ENCODE measurements at regions not wholly inside any gene's neighbourhood (a gene's known extent, or its start where the extent isn't known, plus 50 kb on each side); places are given as distances from the start of the nearest gene placed in this dataset.

- Histone ChIP-seq H3K27me3 (no peaks in the 10 kb centered on the region), H3K27ac (no peak overlapping the region), H3K36me3 (no peaks in the 10 kb centered on the region), H3K4me3 (no peak overlapping the region), H3K4me1 (no peaks in the 10 kb centered on the region), H3K9me3 (no peaks in the 10 kb centered on the region)
- no peak for DNase-seq (ENCODE audit: low spot score in 2 of 2)
- TF ChIP-seq POLR2AphosphoS5 (IDR thresholded peaks at IDR 0.05), result no peak
- no peak for TF ChIP-seq POLR2A (IDR thresholded peaks at IDR 0.05)
- TF ChIP-seq CTCF (IDR thresholded peaks at IDR 0.05), result no peak
- intact Hi-C loops (cut with DNase I; ENCODE audit: low total_unique reads), result no loop called here
Measured at GRCh38 chr5:31137676-31138075, 55.8 kb upstream of the CDH6 start.

- intact Hi-C loops (cut with DNase I; ENCODE audit: low total_unique reads), result no loop called here
- no peaks in the 10 kb centered on the region for H3K4me1 ChIP-seq
- no peaks in the 10 kb centered on the region for H3K9me3 ChIP-seq
- no peaks in the 10 kb centered on the region for H3K27me3 ChIP-seq
- no peak for DNase-seq (ENCODE audit: low spot score in 2 of 2)
- H3K27ac ChIP-seq, result no peak overlapping the region
- H3K36me3 ChIP-seq, result no peaks in the 10 kb centered on the region
- TF ChIP-seq POLR2A (IDR thresholded peaks at IDR 0.05) (no peak), CTCF (IDR thresholded peaks at IDR 0.05) (no peak), POLR2AphosphoS5 (IDR thresholded peaks at IDR 0.05) (no peak)
- H3K4me3 ChIP-seq, result no peak overlapping the region
Measured at GRCh38 chr5:31135542-31135941, 57.9 kb upstream of the CDH6 start.

- H3K27ac ChIP-seq, result no peak overlapping the region
- no peak for DNase-seq (ENCODE audit: low spot score in 2 of 2)
- no peaks in the 10 kb centered on the region for H3K9me3 ChIP-seq
- intact Hi-C loops (cut with DNase I; ENCODE audit: low total_unique reads), result no loop called here
- H3K4me3 ChIP-seq, result no peak overlapping the region
- no peaks in the 10 kb centered on the region for H3K4me1 ChIP-seq
- TF ChIP-seq CTCF (IDR thresholded peaks at IDR 0.05), result no peak
- TF ChIP-seq POLR2AphosphoS5 (IDR thresholded peaks at IDR 0.05), result no peak
- no peak for TF ChIP-seq POLR2A (IDR thresholded peaks at IDR 0.05)
- H3K27me3 ChIP-seq, result no peaks in the 10 kb centered on the region
- no peaks in the 10 kb centered on the region for H3K36me3 ChIP-seq
Measured at GRCh38 chr5:31133488-31133887, 60.0 kb upstream of the CDH6 start.

GRCh38 chr5:31131381-31131891 is 62.0 kb upstream of the CDH6 start:
- Histone ChIP-seq H3K27ac (no peak overlapping the region), H3K36me3 (no peaks in the 10 kb centered on the region), H3K4me3 (no peak overlapping the region), H3K9me3 (no peaks in the 10 kb centered on the region), H3K4me1 (no peaks in the 10 kb centered on the region), H3K27me3 (no peaks in the 10 kb centered on the region)
- DNase-seq (ENCODE audit: low spot score in 2 of 2), result no peak
- intact Hi-C loops (cut with DNase I; ENCODE audit: low total_unique reads), result no loop called here
- TF ChIP-seq POLR2A (IDR thresholded peaks at IDR 0.05) (no peak), CTCF (IDR thresholded peaks at IDR 0.05) (no peak), POLR2AphosphoS5 (IDR thresholded peaks at IDR 0.05) (no peak)

- Histone ChIP-seq H3K4me3 (no peak overlapping the region), H3K9me3 (no peaks in the 10 kb centered on the region), H3K27me3 (no peaks in the 10 kb centered on the region), H3K27ac (no peak overlapping the region), H3K36me3 (no peaks in the 10 kb centered on the region), H3K4me1 (no peaks in the 10 kb centered on the region)
- intact Hi-C loops (cut with DNase I; ENCODE audit: low total_unique reads), result no loop called here
- DNase-seq (ENCODE audit: low spot score in 2 of 2), result no peak
- TF ChIP-seq POLR2A (IDR thresholded peaks at IDR 0.05) (no peak), CTCF (IDR thresholded peaks at IDR 0.05) (no peak), POLR2AphosphoS5 (IDR thresholded peaks at IDR 0.05) (no peak)
Measured at GRCh38 chr5:31130676-31131075, 62.8 kb upstream of the CDH6 start.
